ENCODE measurements at regions not wholly inside any gene's neighbourhood (a gene's known extent, or its start where the extent isn't known, plus 50 kb on each side); places are given as distances from the start of the nearest gene placed in this dataset.

GRCh38 chr18:38290229-38290628 lies 724.6 kb upstream of the CELF4 start:
- no peaks in the 10 kb centered on the region for H3K4me1 ChIP-seq (ENCODE audit: insufficient read depth, insufficient read length)
- no peak for DNase-seq (ENCODE audit: low read depth, low spot score)
- no peaks in the 10 kb centered on the region for H3K27me3 ChIP-seq (ENCODE audit: insufficient read depth, insufficient read length)
- no peak overlapping the region for H3K4me3 ChIP-seq (ENCODE audit: insufficient read length, low read depth)
- H3K9ac ChIP-seq (ENCODE audit: insufficient read length, low read depth), result no peak overlapping the region
- H3K9me3 ChIP-seq (ENCODE audit: insufficient read depth, low read length), result no peaks in the 10 kb centered on the region
- no peaks in the 10 kb centered on the region for H3K36me3 ChIP-seq (ENCODE audit: insufficient read depth, insufficient read length, low read length)
- TF ChIP-seq ZNF274 (IDR thresholded peaks at IDR 0.05; ENCODE audit: low read depth, low read length) (no peak), SUZ12 (IDR thresholded peaks at IDR 0.05; ENCODE audit: extremely low read depth, insufficient read depth, insufficient read length) (no peak), YY1 (IDR thresholded peaks at IDR 0.05; ENCODE audit: insufficient read depth, insufficient read length) (no peak)

DNA sequence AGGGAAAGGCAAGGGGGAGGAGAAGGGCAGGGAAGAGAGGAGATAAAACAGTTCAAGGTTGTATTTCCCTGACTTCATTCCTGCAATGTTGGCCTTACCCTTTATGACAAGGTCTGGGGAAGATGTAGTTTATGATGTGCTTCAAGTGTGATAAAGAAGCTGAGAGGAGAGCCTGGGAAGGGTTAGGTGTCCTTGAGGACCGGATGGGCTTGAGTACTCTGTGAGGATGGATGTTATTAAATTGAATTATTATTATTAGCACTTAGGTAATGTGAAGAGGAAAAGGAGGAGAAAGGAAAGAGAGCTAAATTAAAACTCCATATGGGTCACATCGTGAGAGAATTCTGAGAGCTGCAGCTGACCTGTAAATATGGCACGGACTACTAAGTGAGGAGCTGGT lies 719.4 kb upstream of the CELF4 start:
- Histone ChIP-seq H3K27me3 (ENCODE audit: insufficient read depth, insufficient read length) (no peaks in the 10 kb centered on the region), H3K9me3 (ENCODE audit: insufficient read depth, low read length) (no peaks in the 10 kb centered on the region), H3K36me3 (ENCODE audit: insufficient read depth, insufficient read length, low read length) (no peaks in the 10 kb centered on the region), H3K4me3 (ENCODE audit: insufficient read length, low read depth) (no peak overlapping the region), H3K9ac (ENCODE audit: insufficient read length, low read depth) (no peak overlapping the region), H3K4me1 (ENCODE audit: insufficient read depth, insufficient read length) (no peaks in the 10 kb centered on the region)
- TF ChIP-seq ZNF274 (IDR thresholded peaks at IDR 0.05; ENCODE audit: low read depth, low read length) (no peak), YY1 (IDR thresholded peaks at IDR 0.05; ENCODE audit: insufficient read depth, insufficient read length) (no peak), SUZ12 (IDR thresholded peaks at IDR 0.05; ENCODE audit: extremely low read depth, insufficient read depth, insufficient read length) (no peak)
- no peak for DNase-seq (ENCODE audit: low read depth, low spot score)

GRCh38 chr18:38263066-38263465 lies 697.5 kb upstream of the CELF4 start:
- H3K4me1 ChIP-seq (ENCODE audit: insufficient read depth, insufficient read length), result no peaks in the 10 kb centered on the region
- H3K27me3 ChIP-seq (ENCODE audit: insufficient read depth, insufficient read length), result no peaks in the 10 kb centered on the region
- no peaks in the 10 kb centered on the region for H3K9me3 ChIP-seq (ENCODE audit: insufficient read depth, low read length)
- TF ChIP-seq ZNF274 (IDR thresholded peaks at IDR 0.05; ENCODE audit: low read depth, low read length), result no peak
- no peak for TF ChIP-seq YY1 (IDR thresholded peaks at IDR 0.05; ENCODE audit: insufficient read depth, insufficient read length)
- no peak overlapping the region for H3K9ac ChIP-seq (ENCODE audit: insufficient read length, low read depth)
- H3K4me3 ChIP-seq (ENCODE audit: insufficient read length, low read depth), result no peak overlapping the region
- DNase-seq (ENCODE audit: low read depth, low spot score), result no peak
- H3K36me3 ChIP-seq (ENCODE audit: insufficient read depth, insufficient read length, low read length), result no peaks in the 10 kb centered on the region

DNA sequence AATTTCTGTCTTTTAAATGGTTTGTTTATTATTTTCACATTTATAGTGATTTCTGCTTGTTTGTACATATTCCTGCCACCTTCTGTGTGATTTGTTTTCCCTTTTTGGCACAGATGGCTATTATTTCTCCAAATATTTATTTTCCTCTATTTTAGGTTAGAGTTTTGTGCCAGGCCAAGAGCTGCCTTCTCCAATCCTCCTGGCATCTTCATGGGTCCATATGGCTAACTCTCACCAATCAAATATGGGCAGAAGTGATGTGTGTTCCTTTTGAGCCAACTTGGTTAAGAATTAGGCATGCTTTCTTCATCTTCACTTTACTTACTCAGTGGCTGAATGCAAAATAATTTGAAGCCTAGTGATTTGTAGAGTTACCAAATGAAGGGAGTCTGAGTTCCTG lies 697.1 kb upstream of the CELF4 start:
- H3K27me3 ChIP-seq (ENCODE audit: insufficient read depth, insufficient read length), result no peaks in the 10 kb centered on the region

DNA sequence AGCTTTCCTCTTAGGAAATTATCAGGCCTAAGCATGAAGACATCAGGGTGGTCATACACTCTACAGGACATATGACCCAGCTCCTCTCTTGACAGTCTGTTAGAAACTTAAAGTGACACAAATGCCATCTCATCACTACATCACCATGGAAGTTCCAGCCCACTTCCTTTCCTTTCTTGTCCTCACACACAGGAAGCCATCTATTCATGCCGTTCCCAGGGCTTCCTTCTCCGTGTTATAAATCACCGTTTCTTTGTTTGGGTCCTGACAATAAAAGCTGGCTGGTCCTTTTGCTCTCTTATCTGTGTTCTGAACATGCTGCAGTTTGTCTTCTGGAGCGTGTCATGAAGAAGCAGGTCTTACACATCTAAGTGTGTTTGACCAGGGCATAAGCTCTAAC lies 692.1 kb upstream of the CELF4 start:
- Histone ChIP-seq H3K27me3 (ENCODE audit: insufficient read depth, insufficient read length) (no peaks in the 10 kb centered on the region), H3K9me3 (ENCODE audit: insufficient read depth, low read length) (no peaks in the 10 kb centered on the region), H3K4me1 (ENCODE audit: insufficient read depth, insufficient read length) (no peaks in the 10 kb centered on the region), H3K4me3 (ENCODE audit: insufficient read length, low read depth) (no peak overlapping the region), H3K36me3 (ENCODE audit: insufficient read depth, insufficient read length, low read length) (no peaks in the 10 kb centered on the region), H3K9ac (ENCODE audit: insufficient read length, low read depth) (no peak overlapping the region)
- TF ChIP-seq YY1 (IDR thresholded peaks at IDR 0.05; ENCODE audit: insufficient read depth, insufficient read length), result no peak
- no peak for TF ChIP-seq SUZ12 (IDR thresholded peaks at IDR 0.05; ENCODE audit: extremely low read depth, insufficient read depth, insufficient read length)
- TF ChIP-seq ZNF274 (IDR thresholded peaks at IDR 0.05; ENCODE audit: low read depth, low read length), result no peak
- no peak for DNase-seq (ENCODE audit: low read depth, low spot score)

More for the DNA sequence above, 697.1 kb upstream of the CELF4 start:
- Histone ChIP-seq H3K36me3 (ENCODE audit: insufficient read depth, insufficient read length, low read length) (no peaks in the 10 kb centered on the region), H3K4me1 (ENCODE audit: insufficient read depth, insufficient read length) (no peaks in the 10 kb centered on the region), H3K9me3 (ENCODE audit: insufficient read depth, low read length) (no peaks in the 10 kb centered on the region), H3K9ac (ENCODE audit: insufficient read length, low read depth) (no peak overlapping the region), H3K4me3 (ENCODE audit: insufficient read length, low read depth) (no peak overlapping the region)
- DNase-seq (ENCODE audit: low read depth, low spot score), result no peak
- TF ChIP-seq ZNF274 (IDR thresholded peaks at IDR 0.05; ENCODE audit: low read depth, low read length), result no peak
- no peak for TF ChIP-seq SUZ12 (IDR thresholded peaks at IDR 0.05; ENCODE audit: extremely low read depth, insufficient read depth, insufficient read length)
- TF ChIP-seq YY1 (IDR thresholded peaks at IDR 0.05; ENCODE audit: insufficient read depth, insufficient read length), result no peak

DNA sequence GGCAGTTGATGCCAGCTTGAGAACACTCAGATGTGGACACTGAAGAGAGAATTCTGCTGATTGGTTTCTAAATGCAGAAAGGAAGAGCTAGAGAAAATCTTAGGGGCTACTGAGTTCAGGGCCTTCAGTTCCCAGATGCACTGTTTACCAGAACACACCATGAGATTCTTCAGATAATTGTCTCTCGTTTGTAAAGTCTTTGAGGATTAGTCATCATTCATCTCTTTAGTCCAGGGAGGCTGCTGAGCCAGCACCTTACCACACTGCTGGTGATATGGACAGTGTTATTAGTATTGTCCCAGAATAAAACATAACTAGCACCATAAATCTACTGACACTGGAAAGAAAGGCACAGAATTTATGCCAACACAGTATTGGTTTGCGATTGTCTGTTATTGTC lies 690.8 kb upstream of the CELF4 start:
- H3K36me3 ChIP-seq (ENCODE audit: insufficient read depth, insufficient read length, low read length), result no peaks in the 10 kb centered on the region
- no peaks in the 10 kb centered on the region for H3K4me1 ChIP-seq (ENCODE audit: insufficient read depth, insufficient read length)
- no peak for TF ChIP-seq ZNF274 (IDR thresholded peaks at IDR 0.05; ENCODE audit: low read depth, low read length)
- TF ChIP-seq YY1 (IDR thresholded peaks at IDR 0.05; ENCODE audit: insufficient read depth, insufficient read length), result no peak
- no peak for TF ChIP-seq SUZ12 (IDR thresholded peaks at IDR 0.05; ENCODE audit: extremely low read depth, insufficient read depth, insufficient read length)
- no peak for DNase-seq (ENCODE audit: low read depth, low spot score)
- no peaks in the 10 kb centered on the region for H3K27me3 ChIP-seq (ENCODE audit: insufficient read depth, insufficient read length)
- H3K9ac ChIP-seq (ENCODE audit: insufficient read length, low read depth), result no peak overlapping the region
- no peak overlapping the region for H3K4me3 ChIP-seq (ENCODE audit: insufficient read length, low read depth)
- no peaks in the 10 kb centered on the region for H3K9me3 ChIP-seq (ENCODE audit: insufficient read depth, low read length)

GRCh38 chr18:38250971-38251370 lies 685.4 kb upstream of the CELF4 start:
- Histone ChIP-seq H3K27me3 (ENCODE audit: insufficient read depth, insufficient read length) (no peaks in the 10 kb centered on the region), H3K9me3 (ENCODE audit: insufficient read depth, low read length) (no peaks in the 10 kb centered on the region), H3K4me3 (ENCODE audit: insufficient read length, low read depth) (no peak overlapping the region), H3K9ac (ENCODE audit: insufficient read length, low read depth) (no peak overlapping the region), H3K36me3 (ENCODE audit: insufficient read depth, insufficient read length, low read length) (no peaks in the 10 kb centered on the region), H3K4me1 (ENCODE audit: insufficient read depth, insufficient read length) (no peaks in the 10 kb centered on the region)
- DNase-seq (ENCODE audit: low read depth, low spot score), result no peak
- TF ChIP-seq ZNF274 (IDR thresholded peaks at IDR 0.05; ENCODE audit: low read depth, low read length) (no peak), SUZ12 (IDR thresholded peaks at IDR 0.05; ENCODE audit: extremely low read depth, insufficient read depth, insufficient read length) (no peak), YY1 (IDR thresholded peaks at IDR 0.05; ENCODE audit: insufficient read depth, insufficient read length) (no peak)

DNA sequence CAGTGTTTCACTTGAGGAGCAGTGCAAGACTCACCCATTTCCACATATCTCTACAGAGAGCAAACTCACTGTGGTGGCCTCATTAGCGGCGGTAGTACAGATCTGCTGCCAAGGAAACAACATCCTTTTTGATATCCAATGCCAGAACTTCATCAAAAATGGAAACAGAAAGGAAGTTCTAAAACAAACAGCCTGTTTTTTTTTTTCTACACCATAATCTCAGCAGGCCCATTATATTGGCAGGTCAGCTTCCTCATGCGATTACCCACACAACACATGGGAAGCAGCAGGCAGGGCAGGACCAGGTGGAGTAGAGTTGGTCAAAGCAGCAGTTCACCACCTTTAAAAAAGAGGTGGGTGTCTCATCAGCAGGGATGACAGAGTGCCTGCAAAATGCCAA lies 678.9 kb upstream of the CELF4 start:
- TF ChIP-seq YY1 (IDR thresholded peaks at IDR 0.05; ENCODE audit: insufficient read depth, insufficient read length) (no peak), SUZ12 (IDR thresholded peaks at IDR 0.05; ENCODE audit: extremely low read depth, insufficient read depth, insufficient read length) (no peak), ZNF274 (IDR thresholded peaks at IDR 0.05; ENCODE audit: low read depth, low read length) (no peak)

More for the DNA sequence above, 678.9 kb upstream of the CELF4 start:
- Histone ChIP-seq H3K36me3 (ENCODE audit: insufficient read depth, insufficient read length, low read length) (no peaks in the 10 kb centered on the region), H3K9me3 (ENCODE audit: insufficient read depth, low read length) (no peaks in the 10 kb centered on the region), H3K4me3 (ENCODE audit: insufficient read length, low read depth) (no peak overlapping the region), H3K27me3 (ENCODE audit: insufficient read depth, insufficient read length) (no peaks in the 10 kb centered on the region), H3K9ac (ENCODE audit: insufficient read length, low read depth) (no peak overlapping the region), H3K4me1 (ENCODE audit: insufficient read depth, insufficient read length) (no peaks in the 10 kb centered on the region)
- no peak for DNase-seq (ENCODE audit: low read depth, low spot score)

Data from NT2/D1 (cell line).